Progenitor cell of endocrine pancreas (in vitro differentiated cells): ENCODE measurements at regions not wholly inside any gene's neighbourhood (a gene's known extent, or its start where the extent isn't known, plus 50 kb on each side); places are given as distances from the start of the nearest gene placed in this dataset.

Experiments
- DNase-seq: peaks from one replicate; pipeline ENCODE4 v3.0.0; 2021; ENCODE audit warnings: low spot score; ENCODE audit not compliant: unreplicated experiment
- H3K27ac Mint-ChIP-seq: 2 replicates; pipeline ENCODE4 v1.8.0; 2021; ENCODE audit warnings: mild to moderate bottlenecking, moderate library complexity, mixed read lengths
- H3K27me3 Mint-ChIP-seq: 2 replicates; pipeline ENCODE4 v1.8.0; 2021; ENCODE audit warnings: mixed read lengths
- H3K36me3 Mint-ChIP-seq: 2 replicates; pipeline ENCODE4 v1.8.0; 2022; ENCODE audit warnings: mixed read lengths; ENCODE audit not compliant: insufficient read depth
- H3K4me1 Mint-ChIP-seq: 2 replicates; pipeline ENCODE4 v1.8.0; 2021; ENCODE audit warnings: low read depth, mixed read lengths
- H3K4me3 Mint-ChIP-seq: 2 replicates; pipeline ENCODE4 v1.8.0; 2021; ENCODE audit warnings: low read depth, mild to moderate bottlenecking, moderate library complexity, mixed read lengths
- H3K9me3 Mint-ChIP-seq: 2 replicates; pipeline ENCODE4 v1.8.0; 2021; ENCODE audit warnings: low read depth, mixed read lengths
- TF ChIP-seq, protein P1 (sequence below): fragments of 200-600 bp; sonication (generic); IDR thresholded peaks from one replicate; pipeline ENCODE4 v1.5.0; 2021; ENCODE audit warnings: antibody characterized with exemption, mild to moderate bottlenecking; ENCODE audit not compliant: unreplicated experiment

DNA sequence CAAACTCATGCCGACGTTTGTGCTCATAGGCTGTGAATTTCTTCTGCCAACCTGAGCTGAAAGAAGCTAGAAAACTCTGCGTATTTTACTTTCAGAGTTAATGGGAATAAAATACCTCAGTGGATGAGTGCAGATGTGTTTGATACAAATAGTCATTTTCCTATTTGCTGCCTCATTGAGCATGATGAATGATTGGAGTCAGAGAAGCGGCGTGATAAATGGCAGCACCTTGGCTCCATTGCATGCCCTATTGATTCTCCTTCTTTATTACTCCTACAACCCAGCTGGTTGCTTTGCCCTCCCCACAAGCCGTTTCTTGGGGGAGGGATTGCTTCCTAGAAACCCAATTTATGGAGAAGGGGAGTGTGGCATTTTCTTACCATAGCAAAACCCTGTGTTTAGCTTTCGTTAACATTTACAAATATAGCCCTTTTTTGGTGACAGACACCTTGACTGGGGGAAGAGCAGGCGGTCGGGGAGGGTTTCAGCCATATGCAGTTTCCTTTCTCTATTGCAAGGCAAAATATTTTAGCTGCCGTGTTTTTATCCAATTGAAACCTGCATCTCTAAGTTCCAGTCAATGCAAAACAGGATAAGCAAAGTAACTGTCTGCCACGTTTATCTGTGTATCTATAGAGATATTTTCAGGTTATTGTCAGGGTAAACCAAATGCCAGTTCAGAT lies 93.1 kb upstream of the TBCA start:
- Mint-ChIP-seq H3K27ac (no peak overlapping the region), H3K27me3 (peaks cover 23% of the 10 kb centered on the region), H3K4me1 (no peaks in the 10 kb centered on the region), H3K9me3 (no peaks in the 10 kb centered on the region), H3K4me3 (no peak overlapping the region), H3K36me3 (no peaks in the 10 kb centered on the region)
- TF ChIP-seq, protein P1, sequence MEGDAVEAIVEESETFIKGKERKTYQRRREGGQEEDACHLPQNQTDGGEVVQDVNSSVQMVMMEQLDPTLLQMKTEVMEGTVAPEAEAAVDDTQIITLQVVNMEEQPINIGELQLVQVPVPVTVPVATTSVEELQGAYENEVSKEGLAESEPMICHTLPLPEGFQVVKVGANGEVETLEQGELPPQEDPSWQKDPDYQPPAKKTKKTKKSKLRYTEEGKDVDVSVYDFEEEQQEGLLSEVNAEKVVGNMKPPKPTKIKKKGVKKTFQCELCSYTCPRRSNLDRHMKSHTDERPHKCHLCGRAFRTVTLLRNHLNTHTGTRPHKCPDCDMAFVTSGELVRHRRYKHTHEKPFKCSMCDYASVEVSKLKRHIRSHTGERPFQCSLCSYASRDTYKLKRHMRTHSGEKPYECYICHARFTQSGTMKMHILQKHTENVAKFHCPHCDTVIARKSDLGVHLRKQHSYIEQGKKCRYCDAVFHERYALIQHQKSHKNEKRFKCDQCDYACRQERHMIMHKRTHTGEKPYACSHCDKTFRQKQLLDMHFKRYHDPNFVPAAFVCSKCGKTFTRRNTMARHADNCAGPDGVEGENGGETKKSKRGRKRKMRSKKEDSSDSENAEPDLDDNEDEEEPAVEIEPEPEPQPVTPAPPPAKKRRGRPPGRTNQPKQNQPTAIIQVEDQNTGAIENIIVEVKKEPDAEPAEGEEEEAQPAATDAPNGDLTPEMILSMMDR, result no peak
- DNase-seq, result no peak

- Mint-ChIP-seq H3K9me3 (no peaks in the 10 kb centered on the region), H3K4me1 (no peaks in the 10 kb centered on the region), H3K27ac (no peak overlapping the region), H3K4me3 (no peak overlapping the region), H3K36me3 (no peaks in the 10 kb centered on the region), H3K27me3 (peaks cover 20% of the 10 kb centered on the region)
- DNase-seq, result no peak
- TF ChIP-seq, protein P1, result no peak
Observed at GRCh38 chr5:77867914-77868313, 91.8 kb upstream of the TBCA start.

DNA sequence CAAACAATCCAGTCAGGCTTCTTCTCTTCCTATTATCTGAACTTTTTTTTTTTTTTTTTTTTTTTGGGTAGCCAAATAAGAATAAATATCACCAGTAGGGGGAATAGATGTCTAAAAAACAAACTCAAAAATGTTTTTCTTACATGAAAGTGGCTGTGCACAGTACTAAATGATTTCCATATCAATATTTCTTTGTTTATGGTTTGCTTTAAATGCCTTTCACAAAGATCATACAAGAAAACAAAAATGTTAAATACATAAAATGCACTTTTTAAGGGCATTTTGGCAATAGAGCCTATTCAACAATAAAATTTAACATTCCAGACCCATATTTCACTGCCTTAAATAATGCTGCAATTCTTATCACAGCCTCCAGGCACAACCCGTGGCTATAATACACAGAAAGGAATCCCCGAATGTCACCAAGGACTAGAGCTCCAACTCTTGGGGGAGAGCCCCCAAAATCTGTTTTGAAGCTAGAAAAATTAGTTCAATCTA lies 91.1 kb upstream of the TBCA start:
- TF ChIP-seq, protein P1, result peak; percentile 27
- Mint-ChIP-seq H3K36me3 (no peaks in the 10 kb centered on the region), H3K4me3 (no peak overlapping the region), H3K4me1 (no peaks in the 10 kb centered on the region), H3K9me3 (no peaks in the 10 kb centered on the region), H3K27me3 (peaks cover 24% of the 10 kb centered on the region), H3K27ac (no peak overlapping the region)
- no peak for DNase-seq

DNA sequence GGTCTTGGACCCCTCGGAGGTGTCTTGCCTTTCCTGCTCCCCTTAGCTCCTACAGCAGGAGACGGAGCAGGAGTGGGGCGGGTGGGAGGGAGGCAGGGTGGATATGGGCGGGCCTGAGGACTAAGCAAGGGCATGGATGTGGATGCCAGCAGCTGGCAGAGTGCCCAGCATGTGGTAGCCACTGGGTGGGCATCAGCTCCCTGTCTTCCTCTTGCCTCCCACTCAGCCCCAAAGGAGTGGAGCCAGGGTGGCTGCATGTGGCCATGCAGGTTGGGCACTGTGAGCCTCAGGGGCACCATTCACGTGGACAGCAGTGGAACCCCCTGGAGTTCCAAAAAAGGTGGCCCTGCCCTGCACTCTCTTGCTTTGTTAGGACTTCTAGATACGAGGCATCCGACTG lies 90.1 kb upstream of the TBCA start:
- Mint-ChIP-seq H3K27me3 (peaks cover 32% of the 10 kb centered on the region), H3K27ac (no peak overlapping the region), H3K4me3 (no peak overlapping the region), H3K36me3 (no peaks in the 10 kb centered on the region), H3K9me3 (no peaks in the 10 kb centered on the region), H3K4me1 (no peaks in the 10 kb centered on the region)
- TF ChIP-seq, protein P1, result no peak
- DNase-seq, result no peak

DNA sequence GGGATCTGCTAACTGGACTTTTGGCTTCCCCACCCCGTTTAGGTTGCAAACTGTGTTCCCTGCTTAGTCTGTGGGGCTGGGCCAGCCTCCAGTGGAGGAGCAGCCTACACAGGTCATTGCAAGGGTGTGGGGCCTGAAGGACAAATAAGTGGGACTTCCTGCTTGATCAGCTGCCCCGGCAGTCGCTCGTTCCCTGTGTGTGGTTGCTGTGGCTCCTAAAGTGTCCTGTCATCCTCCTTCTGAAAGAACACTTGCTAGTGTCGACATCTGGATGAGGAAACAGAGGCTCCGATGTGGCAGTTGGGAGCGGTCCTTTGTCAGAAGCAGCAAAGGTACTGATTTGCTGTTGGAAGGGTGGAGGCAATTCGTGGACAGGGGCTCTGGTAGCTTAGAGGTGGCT lies 88.9 kb upstream of the TBCA start:
- no peak overlapping the region for H3K4me3 Mint-ChIP-seq
- DNase-seq, result no peak
- H3K9me3 Mint-ChIP-seq, result no peaks in the 10 kb centered on the region
- H3K36me3 Mint-ChIP-seq, result no peaks in the 10 kb centered on the region
- no peaks in the 10 kb centered on the region for H3K4me1 Mint-ChIP-seq
- H3K27ac Mint-ChIP-seq, result no peak overlapping the region
- TF ChIP-seq, protein P1, result no peak
- peaks cover 35% of the 10 kb centered on the region for H3K27me3 Mint-ChIP-seq
